ENCODE measurements at regions not wholly inside any gene's neighbourhood (a gene's known extent, or its start where the extent isn't known, plus 50 kb on each side); places are given as distances from the start of the nearest gene placed in this dataset.
"Not testable (repeated sequence)": the region's sequence is repeated elsewhere in the genome, so short reads cannot be mapped to it uniquely, and the experiment has no call there.

GRCh38 chr3:22849583-22849982, 353.5 kb upstream of the UBE2E2 start:
- TF ChIP-seq TAF1 (IDR thresholded peaks at IDR 0.05; ENCODE audit: low read depth, low read length); CREB1 (IDR thresholded peaks at IDR 0.05): not testable (repeated sequence)

All from H1 (cell line).